A549 (cell line): ENCODE measurements at regions not wholly inside any gene's neighbourhood (a gene's known extent, or its start where the extent isn't known, plus 50 kb on each side); places are given as distances from the start of the nearest gene placed in this dataset.

Experiments used
- CBX8 ChIP-seq: fragments of 200-600 bp; sonication (generic); IDR thresholded peaks from 2 replicates; pipeline ENCODE4 v1.6.1; 2016
- CEBPB ChIP-seq, 2 experiments: fragments of >200 bp in 1 of 2; sonication (Bioruptor Twin) in 1 of 2; formaldehyde crosslinking in 1 of 2; IDR thresholded peaks; 2 replicates each; pipeline ENCODE4 v1.6.1; 2012 to 2016
- CHD2 ChIP-seq: fragments of 150-350 bp; IDR thresholded peaks from 2 replicates; pipeline ENCODE4 v1.6.1; 2014; ENCODE audit warnings: low read length; ENCODE audit not compliant: partially characterized antibody
- JUN ChIP-seq, 2 experiments: fragments of >200 bp; sonication (Bioruptor Twin); formaldehyde crosslinking; IDR thresholded peaks; 2 replicates in 1 of 2; 3 replicates in 1 of 2; pipeline ENCODE4 v1.6.1; 2016 to 2017
- POLR2A ChIP-seq: IDR thresholded peaks from 2 replicates; pipeline ENCODE4 v1.6.1; 2012; ENCODE audit warnings: mild to moderate bottlenecking, low read length
- RFX5 ChIP-seq: fragments of 450-650 bp; IDR thresholded peaks from 2 replicates; pipeline ENCODE4 v1.7.1; 2014; ENCODE audit warnings: antibody characterized with exemption, mild to moderate bottlenecking, moderate library complexity
- TF ChIP-seq, protein P1 (sequence below): fragments of >200 bp; sonication (Bioruptor Twin); formaldehyde crosslinking; IDR thresholded peaks from 3 replicates; pipeline ENCODE4 v1.5.1; 2016
- TF ChIP-seq, protein P2 (sequence below): fragments of 200-600 bp; sonication (generic); IDR thresholded peaks from 2 replicates; pipeline ENCODE4 v1.6.1; 2016; ENCODE audit warnings: antibody characterized with exemption, mild to moderate bottlenecking, moderate library complexity

DNA sequence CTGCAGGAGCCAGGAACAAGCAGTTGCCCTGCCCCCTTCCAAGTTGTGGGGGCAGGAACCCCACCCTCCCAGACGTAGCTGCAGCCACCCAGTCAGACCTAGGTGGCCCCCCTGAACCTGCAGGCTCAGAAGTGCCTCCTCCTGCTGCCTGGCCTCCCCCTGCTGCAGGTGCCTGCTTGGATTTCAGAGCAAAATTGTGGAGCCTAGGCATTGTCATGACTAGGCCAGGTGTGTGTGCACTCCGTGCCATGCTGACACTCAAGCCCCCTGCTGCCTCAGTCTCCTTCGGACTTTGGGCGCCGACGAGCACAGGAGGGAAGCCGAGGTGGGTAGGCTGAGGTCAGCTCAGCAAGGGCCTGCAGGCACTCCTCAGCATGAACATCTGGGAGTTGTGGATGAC lies 733.9 kb upstream of the ZWINT start:
- TF ChIP-seq, protein P1, sequence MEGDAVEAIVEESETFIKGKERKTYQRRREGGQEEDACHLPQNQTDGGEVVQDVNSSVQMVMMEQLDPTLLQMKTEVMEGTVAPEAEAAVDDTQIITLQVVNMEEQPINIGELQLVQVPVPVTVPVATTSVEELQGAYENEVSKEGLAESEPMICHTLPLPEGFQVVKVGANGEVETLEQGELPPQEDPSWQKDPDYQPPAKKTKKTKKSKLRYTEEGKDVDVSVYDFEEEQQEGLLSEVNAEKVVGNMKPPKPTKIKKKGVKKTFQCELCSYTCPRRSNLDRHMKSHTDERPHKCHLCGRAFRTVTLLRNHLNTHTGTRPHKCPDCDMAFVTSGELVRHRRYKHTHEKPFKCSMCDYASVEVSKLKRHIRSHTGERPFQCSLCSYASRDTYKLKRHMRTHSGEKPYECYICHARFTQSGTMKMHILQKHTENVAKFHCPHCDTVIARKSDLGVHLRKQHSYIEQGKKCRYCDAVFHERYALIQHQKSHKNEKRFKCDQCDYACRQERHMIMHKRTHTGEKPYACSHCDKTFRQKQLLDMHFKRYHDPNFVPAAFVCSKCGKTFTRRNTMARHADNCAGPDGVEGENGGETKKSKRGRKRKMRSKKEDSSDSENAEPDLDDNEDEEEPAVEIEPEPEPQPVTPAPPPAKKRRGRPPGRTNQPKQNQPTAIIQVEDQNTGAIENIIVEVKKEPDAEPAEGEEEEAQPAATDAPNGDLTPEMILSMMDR, result no peak
- no peak for TF ChIP-seq CHD2
- TF ChIP-seq, protein P2, sequence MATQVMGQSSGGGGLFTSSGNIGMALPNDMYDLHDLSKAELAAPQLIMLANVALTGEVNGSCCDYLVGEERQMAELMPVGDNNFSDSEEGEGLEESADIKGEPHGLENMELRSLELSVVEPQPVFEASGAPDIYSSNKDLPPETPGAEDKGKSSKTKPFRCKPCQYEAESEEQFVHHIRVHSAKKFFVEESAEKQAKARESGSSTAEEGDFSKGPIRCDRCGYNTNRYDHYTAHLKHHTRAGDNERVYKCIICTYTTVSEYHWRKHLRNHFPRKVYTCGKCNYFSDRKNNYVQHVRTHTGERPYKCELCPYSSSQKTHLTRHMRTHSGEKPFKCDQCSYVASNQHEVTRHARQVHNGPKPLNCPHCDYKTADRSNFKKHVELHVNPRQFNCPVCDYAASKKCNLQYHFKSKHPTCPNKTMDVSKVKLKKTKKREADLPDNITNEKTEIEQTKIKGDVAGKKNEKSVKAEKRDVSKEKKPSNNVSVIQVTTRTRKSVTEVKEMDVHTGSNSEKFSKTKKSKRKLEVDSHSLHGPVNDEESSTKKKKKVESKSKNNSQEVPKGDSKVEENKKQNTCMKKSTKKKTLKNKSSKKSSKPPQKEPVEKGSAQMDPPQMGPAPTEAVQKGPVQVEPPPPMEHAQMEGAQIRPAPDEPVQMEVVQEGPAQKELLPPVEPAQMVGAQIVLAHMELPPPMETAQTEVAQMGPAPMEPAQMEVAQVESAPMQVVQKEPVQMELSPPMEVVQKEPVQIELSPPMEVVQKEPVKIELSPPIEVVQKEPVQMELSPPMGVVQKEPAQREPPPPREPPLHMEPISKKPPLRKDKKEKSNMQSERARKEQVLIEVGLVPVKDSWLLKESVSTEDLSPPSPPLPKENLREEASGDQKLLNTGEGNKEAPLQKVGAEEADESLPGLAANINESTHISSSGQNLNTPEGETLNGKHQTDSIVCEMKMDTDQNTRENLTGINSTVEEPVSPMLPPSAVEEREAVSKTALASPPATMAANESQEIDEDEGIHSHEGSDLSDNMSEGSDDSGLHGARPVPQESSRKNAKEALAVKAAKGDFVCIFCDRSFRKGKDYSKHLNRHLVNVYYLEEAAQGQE, result no peak
- no peak for TF ChIP-seq POLR2A
- TF ChIP-seq CBX8, result no peak
- TF ChIP-seq JUN (IDR thresholded peaks at IDR 0.05), result no peak
- TF ChIP-seq RFX5, result no peak
- no peak for TF ChIP-seq CEBPB (IDR thresholded peaks at IDR 0.05)
